Fibroblast of pulmonary artery (primary cell): ENCODE measurements at regions not wholly inside any gene's neighbourhood (a gene's known extent, or its start where the extent isn't known, plus 50 kb on each side); places are given as distances from the start of the nearest gene placed in this dataset.

Experiments
- DNase-seq: peaks from one replicate; pipeline ENCODE4 v3.0.0-alpha.2; 2010; ENCODE audit warnings: low read depth
- H3K4me3 ChIP-seq: replicated peaks from 2 replicates; pipeline ENCODE4 v1.5.1; 2011; ENCODE audit warnings: low read depth, mild to moderate bottlenecking, control low read depth, low read length, moderate library complexity
- CTCF ChIP-seq: IDR thresholded peaks from 2 replicates; pipeline ENCODE4 v1.5.1; 2011; ENCODE audit warnings: mild to moderate bottlenecking, control low read depth, low read length, inconsistent platforms; ENCODE audit errors: missing control alignments

GRCh38 chr4:45638641-45639040 is 485.2 kb downstream of the GABRG1 start:
- TF ChIP-seq CTCF = no peak
- no peak overlapping the region for H3K4me3 ChIP-seq
- no peak for DNase-seq

GRCh38 chr4:45636175-45636574 is 487.7 kb downstream of the GABRG1 start:
- TF ChIP-seq CTCF = no peak
- H3K4me3 ChIP-seq = no peak overlapping the region

GRCh38 chr4:45629717-45630116 is 494.1 kb downstream of the GABRG1 start:
- DNase-seq = no peak
- no peak for TF ChIP-seq CTCF
- H3K4me3 ChIP-seq = no peak overlapping the region

More at GRCh38 chr4:45636175-45636574, 487.7 kb downstream of the GABRG1 start:
- no peak for DNase-seq

GRCh38 chr4:45621971-45622370 is 501.9 kb downstream of the GABRG1 start:
- no peak for TF ChIP-seq CTCF
- no peak overlapping the region for H3K4me3 ChIP-seq
- peak; percentile 3 for DNase-seq

GRCh38 chr4:45620808-45621207 is 503.0 kb downstream of the GABRG1 start:
- no peak for DNase-seq
- TF ChIP-seq CTCF = no peak

GRCh38 chr4:45596379-45597101 is 527.3 kb downstream of the GABRG1 start:
- no peak for DNase-seq

More at GRCh38 chr4:45620808-45621207, 503.0 kb downstream of the GABRG1 start:
- no peak overlapping the region for H3K4me3 ChIP-seq

More at GRCh38 chr4:45596379-45597101, 527.3 kb downstream of the GABRG1 start:
- no peak for TF ChIP-seq CTCF
- H3K4me3 ChIP-seq = no peak overlapping the region
